ENCODE measurements at regions not wholly inside any gene's neighbourhood (a gene's known extent, or its start where the extent isn't known, plus 50 kb on each side); places are given as distances from the start of the nearest gene placed in this dataset.

DNA sequence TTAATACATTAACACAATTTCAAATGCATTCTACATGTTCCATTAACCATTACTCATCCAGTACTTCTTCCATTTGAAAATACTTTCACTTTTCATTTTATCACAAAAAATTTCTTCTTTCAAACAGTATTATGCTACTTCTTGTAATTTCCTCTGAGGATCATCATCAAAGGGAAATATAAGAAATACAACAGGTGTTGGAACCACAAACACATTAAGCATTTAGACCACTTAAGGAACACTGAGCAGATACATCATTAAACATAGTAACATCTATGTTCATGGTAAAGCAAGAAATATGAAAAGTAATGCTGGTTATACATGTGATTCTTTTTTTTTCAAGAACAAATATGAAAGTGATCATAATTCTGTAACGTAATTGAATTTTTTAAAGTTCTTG, 2207.0 kb downstream of the ARAP2 start:
- peak; percentile 60 for DNase-seq

DNA sequence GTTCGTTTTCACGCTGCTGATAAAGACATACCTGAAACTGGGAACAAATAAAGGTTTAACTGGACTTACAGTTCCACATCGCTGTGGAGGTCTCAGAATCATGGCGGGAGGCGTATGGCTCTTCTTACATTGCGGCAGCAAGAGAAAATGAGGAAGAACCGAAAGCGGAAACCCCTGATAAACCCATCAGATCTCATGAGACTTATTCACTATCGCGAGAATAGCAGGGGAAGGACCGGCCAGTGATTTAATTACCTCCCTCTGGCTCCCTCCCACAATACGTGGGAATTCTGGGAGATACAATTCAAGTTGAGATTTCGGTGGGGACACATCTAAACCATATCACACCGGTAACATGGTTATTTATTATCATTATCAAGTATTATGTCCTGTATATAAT, 2204.5 kb downstream of the ARAP2 start:
- DNase-seq, result no peak

DNA sequence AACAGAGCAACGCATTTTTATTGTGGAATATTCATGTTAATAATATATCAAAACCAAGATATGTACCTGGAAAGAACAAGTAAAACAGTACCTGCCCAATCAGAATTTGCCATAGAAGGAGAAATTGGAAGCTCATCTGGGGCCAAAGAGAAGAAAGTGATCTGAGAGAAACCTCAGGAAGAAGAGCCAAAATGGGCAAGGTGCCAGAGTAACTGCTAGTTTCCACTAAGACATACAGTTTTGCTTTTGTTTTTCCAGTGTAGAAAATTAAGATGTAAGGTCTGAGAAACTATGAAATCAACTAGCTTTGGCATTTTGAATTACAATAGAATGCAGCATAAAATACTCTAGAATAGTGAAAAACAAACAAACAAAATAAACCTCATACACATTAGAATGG, 2201.2 kb downstream of the ARAP2 start:
- DNase-seq, result peak; percentile 66

DNA sequence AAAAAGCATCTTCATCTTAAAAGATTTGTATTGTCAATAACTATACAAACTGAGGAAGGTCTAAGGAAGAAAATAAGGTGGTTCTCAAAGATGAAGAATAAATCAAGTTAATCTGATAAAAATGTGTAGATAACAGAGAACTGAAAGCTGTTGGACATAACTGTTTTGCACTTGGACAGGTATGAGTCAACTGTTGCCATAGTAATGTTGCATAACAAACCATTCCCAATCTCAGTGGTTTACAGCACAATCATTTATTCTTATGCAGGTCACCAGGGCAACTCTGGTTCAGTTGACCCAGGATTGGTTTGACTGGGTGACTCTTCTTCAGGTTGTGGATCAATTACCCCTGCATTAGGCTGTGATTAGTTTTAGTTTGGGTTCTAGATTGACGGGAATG, 2197.7 kb downstream of the ARAP2 start:
- DNase-seq, result peak; percentile 42

DNA sequence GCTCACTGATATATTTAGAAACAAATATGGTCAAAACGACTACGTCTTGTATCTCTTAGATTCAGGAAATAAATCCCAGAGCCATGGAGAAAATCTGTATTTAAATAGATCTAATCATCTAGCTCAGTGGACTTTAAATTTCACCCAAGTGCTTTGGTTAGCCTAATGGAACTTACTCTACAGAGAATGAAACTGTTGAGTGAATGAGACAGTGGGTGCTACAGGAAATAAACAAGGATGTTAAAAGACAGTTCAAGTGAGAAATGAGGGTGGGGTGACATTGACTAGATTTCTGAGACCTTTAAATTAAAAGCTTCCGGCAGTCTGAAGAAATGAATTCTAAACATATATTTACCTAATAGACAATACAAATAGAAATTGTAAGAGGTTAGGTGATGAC, 2197.0 kb downstream of the ARAP2 start:
- DNase-seq, result no peak

DNA sequence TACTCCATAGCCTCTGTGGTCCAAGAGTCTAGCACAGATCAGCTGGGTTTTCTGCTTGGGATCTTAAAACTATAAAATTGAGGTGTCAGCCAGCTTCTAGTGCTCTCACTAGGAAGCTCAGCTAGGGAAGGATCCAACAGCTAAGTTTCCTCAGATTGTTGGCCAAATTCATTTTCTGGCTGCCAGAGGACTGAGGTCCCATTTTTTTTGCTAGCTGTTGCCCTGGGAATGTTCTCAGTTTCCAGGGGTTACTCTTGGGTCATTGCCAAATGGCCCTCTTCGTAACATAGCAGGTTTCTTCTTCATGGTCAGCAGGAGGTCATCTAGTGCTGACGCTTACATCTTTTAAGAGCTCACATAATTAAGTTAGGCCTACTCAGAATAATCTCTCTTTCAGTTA, 2178.2 kb downstream of the ARAP2 start:
- no peak for DNase-seq

DNA sequence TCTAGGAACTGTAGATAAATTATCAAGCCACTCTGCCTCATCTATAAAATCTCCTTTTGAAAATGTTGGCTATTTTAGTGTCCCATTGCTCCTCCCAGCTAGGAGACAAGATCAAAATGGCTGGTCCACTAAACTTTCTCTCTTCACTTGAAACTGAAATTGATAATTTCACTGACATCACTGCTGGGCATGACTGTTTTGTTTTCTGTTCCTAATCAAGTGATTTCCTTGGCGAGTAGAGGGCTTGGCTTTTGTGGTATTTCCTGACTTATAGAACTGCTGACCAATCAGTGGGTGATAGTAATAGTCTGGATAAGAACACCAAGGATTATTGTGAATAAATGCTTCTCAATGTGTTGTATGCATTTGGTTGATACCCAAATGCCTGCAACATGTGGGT, 2152.9 kb downstream of the ARAP2 start:
- peak; percentile 62 for DNase-seq

DNA sequence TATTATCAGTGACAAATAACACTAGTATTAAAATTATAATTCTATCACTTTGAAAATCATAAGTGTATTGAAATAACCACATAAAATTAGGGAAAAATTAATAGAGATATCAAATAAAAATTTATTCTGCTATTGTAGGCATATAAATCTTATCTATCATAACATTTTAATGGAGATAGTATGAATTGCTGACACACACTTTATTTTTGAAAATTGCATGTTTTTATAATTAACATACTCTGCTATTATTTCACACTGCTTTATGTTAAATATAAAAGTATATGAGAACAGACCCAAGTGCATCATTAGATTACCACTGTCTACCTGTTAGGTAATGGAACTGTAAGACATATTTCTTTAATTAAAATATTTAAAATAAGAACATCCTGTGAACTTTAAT, 2150.2 kb downstream of the ARAP2 start:
- no peak for DNase-seq

DNA sequence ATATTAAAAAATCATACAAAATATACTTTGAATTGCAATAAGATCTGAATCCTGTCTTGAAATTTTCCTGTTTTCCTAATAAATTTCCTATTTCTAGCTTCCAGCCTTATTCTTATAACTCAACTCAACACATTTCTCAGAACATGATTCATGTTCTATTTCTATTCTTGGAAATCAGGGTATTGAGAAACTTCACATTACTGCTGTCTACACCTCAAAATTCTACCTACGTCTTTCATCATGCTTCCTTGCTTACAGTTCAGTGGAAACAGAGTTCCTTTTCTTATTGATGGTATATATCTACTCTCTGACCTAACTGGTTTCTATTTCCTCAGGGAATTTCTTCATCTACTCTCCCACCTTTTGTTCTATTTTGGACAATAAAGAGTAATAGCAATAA, 2139.0 kb downstream of the ARAP2 start:
- peak; percentile 54 for DNase-seq

DNA sequence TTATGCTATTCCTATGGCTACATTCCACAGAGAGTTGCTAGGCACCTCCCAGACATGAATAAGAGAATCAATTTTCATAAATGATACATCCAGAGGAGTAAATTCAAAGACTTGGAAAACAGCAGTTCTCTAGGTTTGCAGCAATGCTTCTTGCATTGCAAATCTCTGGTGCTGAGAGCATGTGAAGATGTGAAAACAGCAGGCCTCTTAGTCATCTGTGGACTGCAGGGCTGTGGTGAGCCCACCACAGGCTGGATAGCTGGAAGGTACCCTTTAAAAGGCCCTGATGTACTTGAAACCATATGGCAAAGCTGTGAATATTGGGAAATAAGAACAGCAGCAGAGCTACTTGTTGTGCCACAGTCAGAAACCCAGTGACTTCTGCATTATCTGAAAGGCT, 2135.9 kb downstream of the ARAP2 start:
- DNase-seq, result no peak

DNA sequence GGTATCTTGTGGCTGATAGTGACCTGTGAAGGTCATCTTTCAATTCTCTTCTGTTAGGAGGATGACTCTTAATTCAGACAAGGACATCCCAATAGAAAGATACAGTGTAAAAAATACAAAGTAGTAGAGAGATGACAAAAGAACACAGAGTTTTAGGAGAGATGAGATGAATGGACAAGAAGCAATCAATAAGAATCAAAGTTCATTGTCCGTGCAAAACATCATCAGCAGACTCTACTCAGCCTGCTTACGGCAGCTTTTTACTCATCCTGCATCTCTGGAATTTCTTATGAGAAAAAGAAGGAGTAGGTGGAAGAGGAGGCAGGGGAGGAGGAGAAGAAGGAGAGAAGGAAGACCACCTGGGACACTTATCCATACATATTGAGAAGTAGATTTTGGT, 2131.7 kb downstream of the ARAP2 start:
- no peak for DNase-seq

DNA sequence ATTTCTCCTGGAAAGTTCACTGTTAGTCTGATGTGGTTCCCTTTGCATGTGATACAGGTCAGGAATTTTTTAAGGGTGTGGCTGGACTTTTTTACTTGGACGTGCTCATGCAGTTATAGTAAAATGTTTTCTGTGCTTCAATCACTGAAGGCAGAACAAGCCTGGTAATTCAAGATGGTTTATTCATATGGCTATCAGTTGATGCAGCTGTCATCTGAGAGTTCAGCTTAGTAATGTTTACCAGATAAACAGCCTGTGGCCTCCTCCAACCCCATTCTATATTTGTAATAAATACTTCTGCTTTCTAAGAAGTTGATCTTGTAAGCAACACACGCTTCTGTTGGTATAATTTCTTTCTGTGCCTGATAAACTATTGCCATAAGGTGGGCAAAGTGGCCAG, 2105.9 kb downstream of the ARAP2 start:
- DNase-seq, result peak; percentile 86

DNA sequence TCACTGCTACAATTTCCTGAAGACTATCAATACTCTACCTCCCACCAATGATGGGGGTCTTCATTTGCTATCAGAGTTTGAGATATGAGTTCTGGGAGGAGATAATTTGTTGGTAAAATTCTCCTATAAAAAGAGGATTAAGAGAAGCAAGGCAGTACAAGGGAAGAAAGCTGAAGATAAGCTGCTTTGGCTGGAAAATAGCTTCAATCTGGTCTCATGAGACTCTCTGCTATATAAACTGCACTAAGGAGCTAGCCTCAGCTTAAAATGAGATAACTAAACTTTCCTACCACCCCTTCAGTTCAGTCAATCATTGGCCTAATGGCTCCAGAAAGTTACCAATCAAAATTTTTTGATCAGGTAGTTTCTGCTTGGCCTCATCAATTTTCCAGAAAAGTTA, 2105.0 kb downstream of the ARAP2 start:
- peak; percentile 22 for DNase-seq

DNA sequence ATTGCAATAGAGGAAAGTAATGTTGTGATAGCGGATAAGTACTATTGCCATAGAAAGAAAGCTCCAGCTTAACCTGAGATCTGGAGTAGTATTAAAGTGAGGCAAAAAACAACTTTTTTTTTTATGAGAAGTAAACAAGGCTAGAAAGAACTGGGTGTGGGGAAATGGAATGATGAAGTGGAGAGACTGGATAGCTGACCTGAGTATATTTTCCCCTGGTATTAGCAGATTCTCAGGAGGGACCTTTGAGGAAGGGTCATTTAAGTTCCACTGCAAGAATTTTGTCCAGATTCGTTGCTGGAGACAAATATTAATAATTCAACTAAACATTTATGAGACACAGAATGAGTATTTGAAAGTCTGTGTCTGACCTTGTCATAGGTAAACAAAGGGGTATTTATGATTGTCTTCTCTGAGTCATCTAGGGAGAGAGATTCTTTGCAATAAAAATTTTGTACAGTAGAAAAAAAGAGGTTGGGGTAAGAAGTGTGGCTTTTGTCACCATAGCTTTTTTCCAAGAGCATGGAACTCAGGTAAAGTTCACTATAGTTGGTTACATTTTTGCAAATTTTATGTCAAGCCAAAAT, 2095.9 kb downstream of the ARAP2 start:
- no peak for DNase-seq

DNA sequence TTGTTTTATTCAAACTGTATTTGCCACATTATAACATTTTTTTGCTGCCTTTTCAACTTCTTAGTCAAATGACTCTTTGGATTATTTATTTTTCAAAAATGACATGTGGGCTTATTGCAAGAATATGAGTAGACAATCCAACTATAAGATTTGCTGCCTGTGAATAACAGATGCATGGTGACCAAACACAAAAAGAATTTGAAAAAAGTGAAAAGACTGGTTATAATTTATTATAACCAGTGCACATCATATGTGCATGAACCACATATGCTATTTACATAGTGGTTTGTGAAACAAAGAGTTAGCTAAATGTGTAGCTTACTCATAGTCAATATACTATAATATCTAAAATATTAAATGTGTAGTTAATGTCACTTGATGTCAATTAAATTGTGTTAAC, 2086.8 kb downstream of the ARAP2 start:
- no peak for DNase-seq

DNA sequence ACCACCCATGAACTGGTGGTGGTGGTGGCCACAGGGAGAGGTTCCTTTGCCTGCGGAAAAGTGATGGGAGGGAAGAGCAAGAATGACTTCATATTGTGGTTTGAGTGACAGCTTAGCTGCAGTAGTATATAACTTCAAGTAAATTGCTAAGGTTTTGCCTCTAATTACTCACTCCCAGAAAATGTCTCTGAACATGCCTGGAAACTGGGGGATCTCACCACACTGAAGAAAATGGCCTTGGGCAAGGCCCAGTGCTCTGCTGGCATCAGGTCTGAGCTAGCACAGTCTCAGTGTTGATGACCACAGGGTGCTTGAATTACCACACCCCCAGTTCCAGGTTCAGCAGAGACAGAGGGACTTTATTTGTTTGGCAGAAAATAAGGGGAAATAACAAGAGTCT, 2085.4 kb downstream of the ARAP2 start:
- no peak for DNase-seq

DNA sequence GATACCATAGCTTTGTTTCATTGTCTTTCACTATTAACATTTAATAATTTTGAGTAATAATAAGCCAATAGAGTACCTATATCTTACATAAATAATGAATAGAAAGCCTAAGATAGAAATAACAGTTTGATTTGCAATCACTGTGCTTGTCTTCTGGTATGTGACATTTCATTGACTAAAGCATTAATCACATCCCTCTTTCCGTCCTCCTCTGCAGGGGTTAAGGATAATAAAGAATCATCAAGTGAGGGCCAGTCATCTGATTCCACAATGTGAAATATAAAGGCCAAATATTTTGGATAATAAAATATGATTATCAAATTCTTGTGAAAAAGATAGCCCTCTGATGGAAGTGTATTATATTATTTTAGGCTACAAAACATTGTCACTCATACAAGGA, 2073.4 kb downstream of the ARAP2 start:
- no peak for DNase-seq

DNA sequence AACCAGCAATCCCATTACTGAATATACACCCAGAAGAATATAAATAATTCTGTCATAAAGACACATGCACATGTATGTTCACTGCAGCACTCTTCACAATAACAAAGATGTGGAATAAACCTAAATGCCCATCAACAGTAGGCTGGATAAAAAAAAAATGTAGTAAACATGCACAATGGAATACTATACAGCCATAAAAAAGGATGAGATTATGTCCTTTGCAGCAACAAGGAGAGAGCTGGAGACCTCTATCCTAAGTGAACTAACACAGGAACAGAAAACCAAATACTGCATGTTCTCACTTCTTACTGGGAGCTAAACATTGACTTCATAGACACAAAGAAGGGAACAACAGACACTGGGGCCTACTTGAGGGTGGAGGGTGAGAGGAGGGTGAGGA, 2067.7 kb downstream of the ARAP2 start:
- no peak for DNase-seq

DNA sequence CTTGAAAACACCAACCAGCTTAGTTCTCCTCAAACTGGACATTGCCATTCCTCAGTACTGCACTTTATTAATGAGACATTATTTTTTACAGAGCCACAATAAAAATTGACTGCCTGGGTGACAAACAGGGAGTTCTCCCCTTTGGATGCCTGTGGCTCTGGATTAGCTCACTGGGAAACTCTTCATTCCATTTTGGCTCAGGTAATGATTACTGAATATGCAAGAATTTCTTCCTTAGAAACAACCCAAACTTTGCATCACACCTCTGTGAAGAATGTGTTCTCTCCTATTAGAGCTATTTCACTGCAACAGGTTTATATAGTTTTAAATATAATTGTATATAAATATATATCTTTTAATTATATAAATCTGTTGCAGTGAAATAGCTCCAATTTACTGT, 2065.8 kb downstream of the ARAP2 start:
- no peak for DNase-seq

DNA sequence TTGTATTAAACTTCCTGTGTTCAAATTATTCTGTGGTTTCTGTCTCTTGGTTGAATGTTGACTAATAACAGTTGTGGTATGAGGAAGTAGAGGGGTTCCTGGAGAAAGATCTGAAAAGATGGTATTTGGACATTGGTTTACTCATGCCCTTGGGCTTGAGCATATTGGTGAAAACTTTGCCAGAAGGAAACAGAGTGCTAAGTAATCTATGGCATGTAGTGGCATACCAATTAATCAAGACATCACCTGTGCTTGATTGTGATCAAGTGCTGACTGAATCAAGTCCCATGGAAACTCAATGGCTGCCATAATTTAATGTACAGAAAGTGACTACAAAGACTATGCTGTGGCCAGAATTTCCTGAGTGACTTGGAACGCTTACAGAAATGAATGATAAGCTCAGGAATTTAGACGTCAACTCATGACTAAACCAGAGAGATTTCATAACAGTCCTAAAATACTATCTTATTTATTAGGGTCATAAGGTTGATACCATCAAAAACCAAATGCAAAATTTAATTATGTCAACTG, 2062.9 kb downstream of the ARAP2 start:
- peak; percentile 4 for DNase-seq

DNA sequence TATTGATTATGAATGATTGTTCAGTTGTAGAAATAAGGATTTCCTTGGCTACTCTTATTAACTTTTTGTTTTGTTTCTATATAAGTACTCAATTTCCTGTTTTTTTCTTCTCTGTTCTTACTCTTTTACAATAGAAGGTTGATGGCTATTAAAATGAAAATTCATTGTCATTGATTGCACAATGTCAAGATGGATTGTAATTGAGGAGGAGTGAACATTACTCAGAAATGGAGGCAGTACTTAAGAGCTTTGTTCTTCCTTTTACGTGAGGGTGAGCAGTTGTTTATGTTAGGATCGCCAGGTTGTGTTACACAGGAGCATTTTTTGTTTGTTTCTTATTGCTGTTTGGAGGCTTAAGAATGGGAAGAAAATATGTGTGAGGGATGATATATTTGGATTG, 2062.4 kb downstream of the ARAP2 start:
- peak; percentile 27 for DNase-seq

DNA sequence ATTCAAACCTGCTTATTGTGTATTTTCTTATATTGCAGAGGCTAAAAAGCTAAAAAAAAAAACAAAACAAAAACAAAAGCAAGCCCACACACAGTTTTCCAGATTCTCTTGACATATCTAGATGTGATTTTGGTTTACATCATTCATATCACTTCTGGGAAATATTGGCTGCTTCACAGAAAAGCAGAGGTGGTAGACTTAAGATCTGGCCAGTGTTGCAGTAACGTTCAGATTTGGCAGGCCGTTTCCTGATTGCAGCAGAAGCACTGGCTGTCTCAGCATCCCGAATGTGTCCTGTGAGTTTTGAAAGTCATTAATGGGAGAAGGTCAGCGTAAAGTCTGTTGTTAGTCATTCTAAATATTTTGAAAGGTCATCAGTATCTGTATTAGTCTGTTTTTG, 2062.0 kb downstream of the ARAP2 start:
- DNase-seq, result peak; percentile 27

DNA sequence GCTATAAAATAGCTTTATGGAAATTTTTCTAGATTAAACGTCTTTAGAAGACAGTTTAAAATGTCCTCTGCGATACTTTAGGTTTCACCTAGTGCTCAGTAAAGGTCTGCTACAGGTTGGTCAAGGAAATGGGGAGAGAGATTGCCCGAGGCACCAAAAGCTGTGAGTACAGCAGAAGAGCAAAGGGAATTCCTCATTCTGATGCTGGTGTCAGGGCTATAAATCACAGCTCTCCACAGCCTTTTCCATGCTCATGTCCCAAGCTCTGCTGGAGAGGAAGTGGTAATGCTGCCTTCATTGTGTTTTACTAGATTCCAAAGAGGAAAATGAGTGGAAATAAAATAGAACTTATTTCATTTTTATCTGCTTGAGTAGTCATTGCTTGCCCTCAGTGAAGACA, 2060.4 kb downstream of the ARAP2 start:
- DNase-seq, result no peak

DNA sequence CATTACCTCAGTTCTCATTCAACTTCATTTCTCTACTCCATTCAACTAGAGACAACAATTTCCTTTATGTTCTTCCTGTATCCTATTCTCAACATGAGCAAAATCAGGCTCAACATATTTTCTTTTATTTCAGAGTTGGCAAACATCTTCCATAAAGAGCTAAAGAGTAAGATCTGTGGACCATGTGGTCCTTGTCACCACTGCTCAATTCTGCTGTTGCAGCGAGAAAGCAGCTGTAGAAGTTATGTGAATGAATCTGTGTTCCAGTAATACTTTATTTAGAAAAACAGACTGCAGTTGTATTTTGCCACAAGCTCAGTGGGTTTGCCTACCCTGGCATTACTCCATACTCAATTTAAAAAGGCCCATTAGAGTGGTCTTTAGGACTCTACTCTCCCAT, 2057.3 kb downstream of the ARAP2 start:
- DNase-seq, result no peak

DNA sequence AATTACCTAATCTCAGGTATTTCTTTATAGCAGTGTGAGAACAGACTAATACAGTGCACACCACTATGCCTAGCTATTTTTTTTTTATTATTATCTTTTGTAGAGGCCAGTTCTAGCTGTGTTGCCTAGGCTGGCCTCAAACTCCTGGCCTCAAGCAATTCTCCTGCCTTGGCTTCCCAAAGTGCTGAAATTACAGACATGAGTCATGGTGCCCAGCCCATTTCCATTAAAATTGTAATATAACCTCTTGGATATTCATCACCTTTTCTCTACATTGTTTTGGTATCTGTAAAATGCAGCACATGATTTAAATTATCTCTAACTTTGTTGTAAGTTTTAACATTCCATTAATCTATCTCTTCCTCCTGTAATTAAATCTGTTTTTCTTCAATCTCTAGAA, 2052.9 kb downstream of the ARAP2 start:
- DNase-seq, result no peak

All from OCI-M1 (cell line).